Fibroblast of villous mesenchyme (primary cell): ENCODE measurements at regions not wholly inside any gene's neighbourhood (a gene's known extent, or its start where the extent isn't known, plus 50 kb on each side); places are given as distances from the start of the nearest gene placed in this dataset.

Experiments used
- DNase-seq: peaks from one replicate; pipeline ENCODE4 v3.0.0-alpha.2; 2010; ENCODE audit warnings: low read depth
- H3K4me3 ChIP-seq: 2 replicates; pipeline ENCODE4 v1.5.1; 2011; ENCODE audit warnings: low read depth, mild to moderate bottlenecking, low read length
- TF ChIP-seq, protein P1 (sequence below): IDR thresholded peaks from 2 replicates; pipeline ENCODE4 v1.5.1; 2012; ENCODE audit warnings: low read depth, mild to moderate bottlenecking, low read length; ENCODE audit not compliant: insufficient read depth

DNA sequence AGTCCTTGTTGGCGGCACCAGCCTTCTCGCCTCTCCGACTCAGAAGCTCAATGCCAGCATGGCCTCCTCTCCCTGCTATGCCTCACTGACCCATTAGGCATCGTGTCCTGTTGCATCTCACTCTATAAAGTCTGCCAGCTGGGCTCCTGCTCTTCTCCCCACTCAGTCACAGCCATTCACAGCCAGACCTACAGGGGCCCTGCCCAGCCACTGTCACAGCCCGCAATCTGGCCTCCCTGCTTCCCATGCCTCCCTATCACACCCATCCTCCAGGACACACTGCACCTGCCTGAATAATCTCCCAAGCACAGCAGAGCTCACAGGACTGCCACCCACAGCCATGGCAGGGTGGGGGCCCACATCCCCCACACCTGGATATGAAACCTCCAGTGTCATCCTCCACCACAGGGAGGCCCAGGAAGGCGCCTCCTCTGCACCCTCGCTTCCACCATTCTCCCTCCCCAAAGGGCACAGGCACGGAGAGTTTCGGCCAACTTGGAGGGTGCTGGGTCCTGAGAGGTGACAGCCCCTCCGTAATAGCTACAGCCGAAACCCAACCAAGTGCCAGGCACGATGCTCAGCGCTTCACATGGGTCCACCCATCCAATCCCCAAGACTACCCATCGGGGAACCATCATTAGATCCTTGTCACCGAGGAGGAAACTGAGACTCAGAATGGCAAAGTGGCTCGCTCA is 370.3 kb downstream of the BCL11B start:
- no peak overlapping the region for H3K4me3 ChIP-seq
- no peak for DNase-seq
- TF ChIP-seq, protein P1, sequence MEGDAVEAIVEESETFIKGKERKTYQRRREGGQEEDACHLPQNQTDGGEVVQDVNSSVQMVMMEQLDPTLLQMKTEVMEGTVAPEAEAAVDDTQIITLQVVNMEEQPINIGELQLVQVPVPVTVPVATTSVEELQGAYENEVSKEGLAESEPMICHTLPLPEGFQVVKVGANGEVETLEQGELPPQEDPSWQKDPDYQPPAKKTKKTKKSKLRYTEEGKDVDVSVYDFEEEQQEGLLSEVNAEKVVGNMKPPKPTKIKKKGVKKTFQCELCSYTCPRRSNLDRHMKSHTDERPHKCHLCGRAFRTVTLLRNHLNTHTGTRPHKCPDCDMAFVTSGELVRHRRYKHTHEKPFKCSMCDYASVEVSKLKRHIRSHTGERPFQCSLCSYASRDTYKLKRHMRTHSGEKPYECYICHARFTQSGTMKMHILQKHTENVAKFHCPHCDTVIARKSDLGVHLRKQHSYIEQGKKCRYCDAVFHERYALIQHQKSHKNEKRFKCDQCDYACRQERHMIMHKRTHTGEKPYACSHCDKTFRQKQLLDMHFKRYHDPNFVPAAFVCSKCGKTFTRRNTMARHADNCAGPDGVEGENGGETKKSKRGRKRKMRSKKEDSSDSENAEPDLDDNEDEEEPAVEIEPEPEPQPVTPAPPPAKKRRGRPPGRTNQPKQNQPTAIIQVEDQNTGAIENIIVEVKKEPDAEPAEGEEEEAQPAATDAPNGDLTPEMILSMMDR: no peak

DNA sequence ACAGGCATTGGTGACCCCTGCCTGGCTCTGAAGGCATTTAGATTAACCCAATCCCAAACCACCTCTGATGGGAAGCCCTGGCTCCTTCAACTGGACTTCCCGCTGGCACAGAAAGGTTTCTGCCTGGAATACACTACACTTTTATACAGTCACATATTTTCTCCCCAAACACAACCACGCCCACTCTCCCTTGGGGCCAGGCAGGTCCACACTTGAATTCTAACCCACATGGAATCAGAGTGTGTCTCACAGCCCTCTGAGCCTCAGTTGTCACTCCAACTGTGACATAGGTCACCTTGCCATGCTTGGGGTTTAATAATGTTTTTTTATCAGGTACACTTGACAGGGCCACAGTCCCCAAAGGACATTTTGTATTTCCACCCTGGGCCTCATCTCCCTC is 368.6 kb downstream of the BCL11B start:
- TF ChIP-seq, protein P1: no peak
- no peak for DNase-seq
- H3K4me3 ChIP-seq: no peak overlapping the region

DNA sequence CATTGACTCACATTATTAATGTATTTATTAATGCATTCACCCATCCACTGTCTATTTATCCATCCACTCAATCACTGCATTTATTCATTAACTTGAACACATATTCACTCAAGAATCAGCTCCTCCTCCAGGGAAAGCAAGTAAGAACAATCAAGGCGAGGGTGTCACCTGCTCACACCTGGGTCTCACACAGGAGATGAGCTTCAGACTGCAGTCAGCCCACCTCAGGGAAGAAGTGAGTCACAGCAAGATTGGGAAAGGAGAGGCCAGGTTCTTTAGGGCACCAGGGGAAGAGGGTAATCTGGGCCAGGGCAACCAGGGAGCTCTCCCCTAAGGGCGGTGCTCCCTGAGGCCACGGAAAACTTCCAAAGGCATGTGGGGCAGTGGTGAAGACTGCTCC is 367.3 kb downstream of the BCL11B start:
- H3K4me3 ChIP-seq: no peak overlapping the region
- no peak for DNase-seq
- TF ChIP-seq, protein P1: no peak

DNA sequence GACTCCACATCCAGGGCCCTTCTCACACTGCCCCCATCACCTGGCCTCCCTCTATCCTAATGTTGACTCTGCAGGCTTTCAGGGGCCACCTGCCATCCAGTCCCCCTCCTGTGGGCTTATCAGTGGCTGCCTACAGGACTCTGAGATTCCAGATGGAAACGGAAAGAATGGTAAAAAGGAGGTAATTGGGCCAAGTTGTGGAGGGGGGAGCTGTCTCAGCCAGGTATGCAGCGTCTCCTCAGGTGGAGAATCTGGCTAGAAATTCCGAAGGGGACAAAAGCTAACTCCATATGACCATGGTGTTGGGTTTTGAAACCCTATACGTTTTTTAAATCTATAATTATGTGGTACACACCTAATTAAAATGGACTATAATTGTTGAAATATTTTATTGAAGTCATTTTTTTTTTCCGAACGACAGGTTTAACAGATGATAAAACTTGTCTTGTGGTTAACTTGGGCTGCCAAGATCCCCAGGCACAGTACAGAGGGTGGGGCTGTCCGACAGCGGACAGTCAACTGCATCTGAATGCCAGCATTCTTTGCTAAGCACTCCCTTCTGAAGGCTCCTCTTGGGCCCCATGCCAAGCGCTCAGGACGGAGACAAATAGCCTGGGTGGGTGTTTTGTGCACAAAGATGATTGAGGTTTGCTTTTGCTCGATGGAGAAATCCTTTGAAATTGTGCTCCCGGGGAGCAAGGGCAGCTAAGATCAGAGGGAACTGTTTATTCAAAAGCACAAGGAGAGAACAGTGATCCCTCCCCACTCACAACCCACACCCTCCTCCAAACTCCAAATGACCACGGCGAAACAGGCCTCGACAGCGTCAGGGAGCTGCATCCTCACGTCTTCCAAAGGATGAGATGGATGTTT is 365.6 kb downstream of the BCL11B start:
- H3K4me3 ChIP-seq: no peak overlapping the region
- DNase-seq: no peak
- TF ChIP-seq, protein P1: no peak

DNA sequence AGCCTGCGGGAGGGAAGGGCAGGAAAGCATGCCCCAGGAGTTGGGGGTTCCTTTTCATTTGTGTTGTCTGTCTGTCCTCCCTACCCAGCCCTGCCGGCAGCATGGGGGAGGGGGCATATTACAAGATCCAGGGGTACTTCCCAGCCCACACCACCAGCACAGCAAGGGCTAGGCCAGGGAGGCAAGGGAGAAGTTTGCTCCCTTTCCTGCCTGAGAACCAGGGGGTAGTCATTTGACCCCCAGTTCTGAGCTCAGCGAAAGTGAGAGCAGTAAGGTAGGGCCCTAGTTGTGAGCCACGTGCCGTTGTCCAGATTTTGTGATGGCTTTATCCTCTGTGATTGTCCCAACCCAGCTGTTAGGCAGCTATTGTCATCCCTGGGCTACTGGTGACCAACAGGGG is 364.7 kb downstream of the BCL11B start:
- DNase-seq: no peak
- TF ChIP-seq, protein P1: no peak
- H3K4me3 ChIP-seq: no peak overlapping the region

DNA sequence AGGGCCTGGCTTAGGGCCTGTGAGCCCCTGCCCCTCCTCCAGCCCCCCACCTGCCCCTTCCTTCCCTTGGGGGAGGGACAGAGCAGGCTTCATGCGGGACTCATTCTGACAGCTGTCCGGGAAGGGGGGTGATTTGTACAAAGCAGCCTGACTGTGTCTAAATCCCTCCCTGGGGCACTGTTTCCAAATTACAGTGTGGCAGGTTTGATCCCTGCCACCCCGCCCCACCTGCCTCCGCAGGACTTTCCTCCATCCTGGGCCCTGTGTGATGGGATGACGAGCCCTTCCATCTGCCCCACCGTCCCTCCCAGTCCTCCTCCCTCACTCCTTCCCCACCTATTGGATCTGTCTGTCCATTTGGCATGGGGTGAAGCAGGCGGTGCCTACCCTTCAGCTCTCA is 363.9 kb downstream of the BCL11B start:
- DNase-seq: no peak
- TF ChIP-seq, protein P1: no peak
- no peak overlapping the region for H3K4me3 ChIP-seq
